ENCODE measurements at regions not wholly inside any gene's neighbourhood (a gene's known extent, or its start where the extent isn't known, plus 50 kb on each side); places are given as distances from the start of the nearest gene placed in this dataset.
A peak's percentile ranks its signal among the peaks of the same experiment; 100 is the strongest.

DNA sequence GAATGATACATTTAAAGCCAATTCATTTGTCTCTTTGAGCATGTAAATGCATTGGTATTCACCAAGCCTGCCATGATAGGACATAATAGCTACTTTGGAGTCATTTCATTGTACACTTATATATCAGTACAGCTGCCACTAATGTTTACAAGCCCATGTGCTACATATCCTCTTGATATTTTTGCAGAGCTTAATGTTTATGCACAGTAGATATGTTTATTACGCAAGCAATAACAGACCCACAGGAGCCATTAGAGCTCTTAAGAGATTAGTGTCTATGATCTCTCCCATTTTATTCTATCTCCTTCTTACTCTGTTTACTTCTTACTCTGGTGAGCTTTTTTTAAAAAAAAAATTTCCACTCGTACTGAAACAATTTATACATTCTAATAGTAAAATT lies 1132.1 kb upstream of the ZEB2 start:
- DNase-seq = no peak

DNA sequence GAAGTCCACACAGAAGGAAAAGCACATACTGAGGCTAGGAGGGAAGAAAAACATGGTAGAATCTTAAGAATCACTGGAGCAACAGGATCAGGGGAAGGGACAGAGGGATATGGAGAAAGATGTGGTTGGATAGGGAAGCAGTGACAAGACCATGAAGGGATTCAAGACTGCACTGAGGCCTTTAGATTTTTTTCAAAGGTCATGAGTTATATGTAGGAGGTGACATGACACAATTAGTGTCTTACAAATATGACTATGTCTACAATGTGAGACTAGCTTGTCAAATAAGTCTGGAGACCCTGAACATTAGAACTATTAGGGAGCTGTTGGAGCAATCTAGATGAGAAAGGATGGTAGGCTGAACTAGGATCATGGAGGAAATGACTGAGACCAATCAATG lies 1130.3 kb upstream of the ZEB2 start:
- DNase-seq = no peak

GRCh38 chr2:145649061-145649460 lies 1129.1 kb upstream of the ZEB2 start:
- no peak for DNase-seq

DNA sequence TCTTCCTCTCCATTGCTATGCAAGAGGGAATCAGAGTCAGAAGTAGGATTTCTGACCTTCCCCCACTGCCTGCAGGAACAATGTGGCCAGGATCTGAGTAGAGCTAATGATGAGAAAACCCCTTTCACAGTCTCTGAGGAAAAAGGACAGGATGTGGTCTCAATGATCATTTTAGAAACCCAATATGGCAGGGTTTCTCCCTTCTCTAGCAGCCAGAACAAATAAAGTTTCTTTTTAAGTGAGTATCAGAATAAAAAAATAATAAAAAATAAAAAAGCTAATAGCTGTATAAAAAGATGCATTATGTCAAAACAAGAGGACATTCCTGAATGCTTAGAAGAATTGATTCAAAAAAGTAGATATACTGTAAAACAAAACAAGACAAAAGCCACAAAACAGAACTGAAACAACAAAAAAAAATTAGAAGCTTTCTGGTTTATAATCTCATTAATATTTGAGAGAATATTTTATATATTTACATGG lies 1124.9 kb upstream of the ZEB2 start:
- no peak for DNase-seq

GRCh38 chr2:145638675-145639074 lies 1118.8 kb upstream of the ZEB2 start:
- DNase-seq = no peak

GRCh38 chr2:145635706-145636427 lies 1115.9 kb upstream of the ZEB2 start:
- no peak for DNase-seq

GRCh38 chr2:145631561-145631960 lies 1111.6 kb upstream of the ZEB2 start:
- no peak for DNase-seq

DNA sequence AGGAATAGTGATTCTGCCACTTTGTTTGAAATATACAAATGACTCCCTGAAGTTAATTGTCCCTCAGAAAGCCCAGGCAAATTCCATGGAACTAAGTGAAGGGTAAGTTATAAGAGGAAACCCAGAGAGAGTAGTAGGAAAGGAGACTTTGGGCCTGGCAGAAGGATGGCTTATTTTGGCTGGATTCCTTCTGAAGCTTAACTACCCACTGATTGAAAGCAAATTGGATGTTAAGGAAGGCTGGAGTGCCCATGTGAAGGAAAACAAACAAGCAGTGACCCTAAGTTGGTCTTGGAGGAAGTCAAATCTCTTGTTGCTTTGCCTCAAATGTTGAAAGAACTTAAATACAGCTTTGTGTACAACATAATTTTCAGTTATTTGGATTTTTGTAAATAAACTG lies 1106.4 kb upstream of the ZEB2 start:
- DNase-seq = no peak

GRCh38 chr2:145625111-145625510 lies 1105.2 kb upstream of the ZEB2 start:
- DNase-seq = no peak

GRCh38 chr2:145623136-145623535 lies 1103.2 kb upstream of the ZEB2 start:
- no peak for DNase-seq

DNA sequence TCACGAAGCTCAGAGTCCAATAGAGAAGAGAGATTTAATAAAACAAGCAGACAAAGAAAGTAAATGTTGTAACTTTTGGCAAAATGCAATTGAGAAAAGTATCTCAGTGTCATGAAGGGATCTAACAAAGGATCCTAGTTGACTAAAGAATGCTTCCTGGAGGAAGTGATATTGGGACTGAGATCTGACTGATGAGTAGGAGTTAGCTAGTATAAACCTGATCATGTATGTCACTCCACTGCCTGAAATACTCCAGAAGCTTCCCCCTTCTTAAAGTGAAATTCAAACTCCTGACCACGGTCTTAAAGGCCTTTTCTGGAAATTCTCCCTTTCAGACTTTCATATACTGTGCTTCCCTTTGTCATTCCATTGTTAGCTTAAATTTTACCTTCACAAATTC lies 1102.4 kb upstream of the ZEB2 start:
- no peak for DNase-seq

- DNase-seq = no peak
These were observed 1098.0 kb upstream of the ZEB2 start for GRCh38 chr2:145617906-145618305.

DNA sequence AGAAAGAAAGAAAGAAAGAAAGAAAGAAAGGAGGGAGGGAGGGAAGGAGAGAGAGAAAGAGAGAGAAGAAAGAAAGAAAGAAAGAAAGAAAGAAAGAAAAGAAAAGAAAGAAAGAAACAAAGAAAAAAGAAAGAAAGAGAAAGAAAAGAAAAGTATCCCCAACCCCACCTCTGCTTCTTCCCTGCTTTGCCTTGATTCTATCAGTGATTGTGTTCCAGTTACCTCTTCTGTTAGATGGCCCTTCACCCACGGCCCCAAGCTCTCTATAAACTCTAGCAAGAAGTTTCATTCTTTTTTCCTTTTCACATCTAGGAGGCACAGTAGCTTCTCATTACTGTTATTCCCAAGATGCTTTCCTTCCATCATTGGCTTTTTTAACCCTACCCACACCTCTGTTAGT lies 1097.5 kb upstream of the ZEB2 start:
- DNase-seq = no peak

DNA sequence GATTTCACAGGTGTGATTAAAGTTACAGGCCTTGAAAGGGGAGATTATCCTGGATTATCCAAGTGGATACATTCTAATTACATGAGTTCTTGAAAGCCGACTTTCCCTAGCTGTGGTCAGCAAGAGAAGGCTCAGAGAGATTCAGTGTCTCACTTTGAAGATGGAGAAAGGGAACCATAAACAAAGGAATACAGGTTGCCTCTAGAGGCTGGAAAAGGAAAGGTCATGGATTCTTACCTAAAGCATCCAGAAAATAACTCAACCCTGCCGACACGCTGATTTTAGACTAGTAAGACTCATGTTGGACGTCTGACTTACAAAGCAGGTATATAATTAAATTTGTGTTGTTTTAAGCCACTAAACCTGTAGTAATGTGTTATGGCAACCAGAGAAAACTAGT lies 1095.7 kb upstream of the ZEB2 start:
- no peak for DNase-seq

- DNase-seq = no peak
These were observed 1090.0 kb upstream of the ZEB2 start for GRCh38 chr2:145609951-145610350.

- DNase-seq = no peak
These were observed 1081.5 kb upstream of the ZEB2 start for GRCh38 chr2:145601361-145601925.

GRCh38 chr2:145600811-145601210 lies 1080.9 kb upstream of the ZEB2 start:
- no peak for DNase-seq

- no peak for DNase-seq
These were observed 1079.8 kb upstream of the ZEB2 start for GRCh38 chr2:145599756-145600155.

GRCh38 chr2:145598434-145598833 lies 1078.5 kb upstream of the ZEB2 start:
- DNase-seq = no peak

- DNase-seq = no peak
These were observed 1077.9 kb upstream of the ZEB2 start for GRCh38 chr2:145597809-145598208.

DNA sequence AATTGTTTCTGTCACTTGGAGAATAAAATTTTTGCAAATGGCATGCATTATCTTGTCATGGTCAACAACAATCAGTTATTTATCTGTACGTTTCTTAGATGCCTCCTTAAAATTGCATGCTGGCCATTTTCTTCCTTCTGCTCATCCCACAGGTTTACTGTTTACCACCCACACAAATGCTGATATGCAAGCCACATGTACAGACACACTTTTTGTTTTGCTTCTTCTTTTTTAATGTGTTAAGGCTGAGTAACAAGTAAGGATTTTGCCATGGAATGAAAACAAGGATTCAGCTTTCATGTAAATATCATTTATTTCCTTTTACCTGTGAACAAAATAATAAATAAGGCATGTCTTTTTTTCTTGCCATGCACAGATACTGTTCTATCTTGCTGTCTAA lies 1077.1 kb upstream of the ZEB2 start:
- no peak for DNase-seq

- no peak for DNase-seq
These were observed 1076.5 kb upstream of the ZEB2 start for GRCh38 chr2:145596416-145596815.

DNA sequence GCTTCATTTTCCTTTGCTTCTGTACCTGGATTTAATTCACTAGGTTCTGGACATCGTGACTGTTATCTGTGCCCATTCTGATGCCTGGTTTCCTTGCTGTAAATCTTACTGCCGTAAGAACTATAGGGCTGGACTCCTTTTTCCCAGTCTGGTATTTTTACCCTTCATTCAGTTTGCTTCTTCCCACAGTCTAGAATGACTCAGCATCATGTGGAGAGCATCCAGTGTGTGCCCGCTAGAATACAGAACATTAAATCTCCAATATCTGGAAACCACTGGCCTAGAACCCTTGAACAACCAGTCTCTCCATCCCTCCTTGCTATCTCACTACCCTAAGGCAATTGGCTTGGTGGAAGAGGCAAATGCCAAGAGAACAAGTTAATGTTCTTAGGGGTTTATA lies 1075.4 kb upstream of the ZEB2 start:
- DNase-seq = no peak

DNA sequence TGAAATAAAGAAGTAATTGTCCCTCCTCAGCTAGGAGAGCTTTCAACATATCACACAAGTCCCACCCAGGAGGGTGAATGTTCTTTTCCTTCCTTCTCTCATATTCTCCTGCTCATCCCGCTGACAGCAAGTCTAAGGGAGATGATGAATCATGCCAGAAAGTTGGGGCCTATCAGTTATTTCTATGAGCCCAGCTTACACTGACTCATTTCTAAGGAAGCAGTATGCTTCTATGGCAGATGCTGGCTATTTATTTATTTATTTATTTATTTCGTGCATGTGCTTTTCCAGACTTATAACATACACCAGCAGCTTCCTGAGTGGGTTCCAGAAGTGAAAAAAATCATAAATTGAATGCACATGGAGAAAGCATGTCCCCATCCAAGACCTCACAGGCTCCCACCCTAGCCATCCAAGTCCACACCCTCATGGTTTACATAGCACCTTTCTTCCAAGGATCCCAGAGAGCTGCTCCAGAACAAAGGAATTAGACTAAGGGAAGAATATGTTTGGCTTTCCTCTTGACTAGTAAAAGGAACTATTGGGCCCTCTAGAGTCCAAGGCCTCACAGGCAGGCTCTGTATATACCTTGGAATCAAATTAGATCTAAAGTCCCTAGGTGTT lies 1074.2 kb upstream of the ZEB2 start:
- peak; percentile 49 for DNase-seq

GRCh38 chr2:145593280-145593679 lies 1073.4 kb upstream of the ZEB2 start:
- no peak for DNase-seq

All from islet precursor cell (in vitro differentiated cells).